ENCODE measurements at regions not wholly inside any gene's neighbourhood (a gene's known extent, or its start where the extent isn't known, plus 50 kb on each side); places are given as distances from the start of the nearest gene placed in this dataset.

GRCh38 chr11:8809241-8809938 is 101.6 kb upstream of the AKIP1 start:
- no peaks in the 10 kb centered on the region for H3K27me3 ChIP-seq (ENCODE audit: low read length)
- H3K27ac ChIP-seq (ENCODE audit: low read depth, low read length) = no peak overlapping the region
- TF ChIP-seq EZH2phosphoT487 (conservative IDR thresholded peaks at IDR 0.05; ENCODE audit: low read length) = no peak
- no peak for TF ChIP-seq CTCF (IDR thresholded peaks at IDR 0.05; ENCODE audit: insufficient read depth, low read length, poor library complexity, severe bottlenecking)
- H3K9ac ChIP-seq (ENCODE audit: low read length) = no peak overlapping the region
- no peaks in the 10 kb centered on the region for H3K79me2 ChIP-seq (ENCODE audit: insufficient read depth, low read length)
- H3K4me3 ChIP-seq (ENCODE audit: insufficient read depth, low read length, poor library complexity, severe bottlenecking) = no peak overlapping the region
- no peaks in the 10 kb centered on the region for H4K20me1 ChIP-seq (ENCODE audit: low read depth, low read length)
- H2AFZ ChIP-seq (ENCODE audit: low read depth, low read length, severe bottlenecking) = no peak overlapping the region
- no peak overlapping the region for H3K4me2 ChIP-seq (ENCODE audit: low read depth, low read length, poor library complexity, severe bottlenecking)
- H3F3A ChIP-seq (ENCODE audit: insufficient read depth) = no peaks in the 10 kb centered on the region
- no peaks in the 10 kb centered on the region for H3K9me3 ChIP-seq (ENCODE audit: insufficient read depth, low read length)
- H3K9me2 ChIP-seq (replicated peaks; ENCODE audit: insufficient read depth, low read length) = no peaks in the 10 kb centered on the region
- H3K36me3 ChIP-seq (ENCODE audit: low read length) = no peaks in the 10 kb centered on the region

- Histone ChIP-seq H3K27ac (ENCODE audit: low read depth, low read length) (no peak overlapping the region), H3K27me3 (ENCODE audit: low read length) (no peaks in the 10 kb centered on the region), H2AFZ (ENCODE audit: low read depth, low read length, severe bottlenecking) (no peak overlapping the region), H3K4me2 (ENCODE audit: low read depth, low read length, poor library complexity, severe bottlenecking) (no peak overlapping the region), H3K36me3 (ENCODE audit: low read length) (no peaks in the 10 kb centered on the region), H3K9me2 (replicated peaks; ENCODE audit: insufficient read depth, low read length) (no peaks in the 10 kb centered on the region), H3K9ac (ENCODE audit: low read length) (no peak overlapping the region), H3K4me3 (ENCODE audit: insufficient read depth, low read length, poor library complexity, severe bottlenecking) (no peak overlapping the region), H3F3A (ENCODE audit: insufficient read depth) (no peaks in the 10 kb centered on the region), H3K9me3 (ENCODE audit: insufficient read depth, low read length) (no peaks in the 10 kb centered on the region), H4K20me1 (ENCODE audit: low read depth, low read length) (no peaks in the 10 kb centered on the region), H3K79me2 (ENCODE audit: insufficient read depth, low read length) (no peaks in the 10 kb centered on the region)
- no peak for TF ChIP-seq CTCF (IDR thresholded peaks at IDR 0.05; ENCODE audit: insufficient read depth, low read length, poor library complexity, severe bottlenecking)
- TF ChIP-seq EZH2phosphoT487 (conservative IDR thresholded peaks at IDR 0.05; ENCODE audit: low read length) = no peak
Measured at GRCh38 chr11:8809939-8810539, 101.0 kb upstream of the AKIP1 start.

- Histone ChIP-seq H3K9ac (ENCODE audit: low read length) (no peak overlapping the region), H3K9me3 (ENCODE audit: insufficient read depth, low read length) (no peaks in the 10 kb centered on the region), H3K27me3 (ENCODE audit: low read length) (no peaks in the 10 kb centered on the region), H3K4me3 (ENCODE audit: insufficient read depth, low read length, poor library complexity, severe bottlenecking) (no peak overlapping the region), H3K36me3 (ENCODE audit: low read length) (no peaks in the 10 kb centered on the region), H3K79me2 (ENCODE audit: insufficient read depth, low read length) (no peaks in the 10 kb centered on the region), H3F3A (ENCODE audit: insufficient read depth) (no peaks in the 10 kb centered on the region), H3K4me2 (ENCODE audit: low read depth, low read length, poor library complexity, severe bottlenecking) (no peak overlapping the region), H4K20me1 (ENCODE audit: low read depth, low read length) (no peaks in the 10 kb centered on the region), H3K27ac (ENCODE audit: low read depth, low read length) (no peak overlapping the region), H2AFZ (ENCODE audit: low read depth, low read length, severe bottlenecking) (no peak overlapping the region), H3K9me2 (replicated peaks; ENCODE audit: insufficient read depth, low read length) (no peaks in the 10 kb centered on the region)
- TF ChIP-seq CTCF (IDR thresholded peaks at IDR 0.05; ENCODE audit: insufficient read depth, low read length, poor library complexity, severe bottlenecking) = no peak
- no peak for TF ChIP-seq EZH2phosphoT487 (conservative IDR thresholded peaks at IDR 0.05; ENCODE audit: low read length)
Measured at GRCh38 chr11:8810540-8811301, 100.3 kb upstream of the AKIP1 start.
